AG20443 (cell line): ENCODE measurements at regions not wholly inside any gene's neighbourhood (a gene's known extent, or its start where the extent isn't known, plus 50 kb on each side); places are given as distances from the start of the nearest gene placed in this dataset.

Source experiments
- DNase-seq: peaks from one replicate; pipeline ENCODE4 v3.0.0; 2012; ENCODE audit warnings: low spot score, mixed read lengths

DNA sequence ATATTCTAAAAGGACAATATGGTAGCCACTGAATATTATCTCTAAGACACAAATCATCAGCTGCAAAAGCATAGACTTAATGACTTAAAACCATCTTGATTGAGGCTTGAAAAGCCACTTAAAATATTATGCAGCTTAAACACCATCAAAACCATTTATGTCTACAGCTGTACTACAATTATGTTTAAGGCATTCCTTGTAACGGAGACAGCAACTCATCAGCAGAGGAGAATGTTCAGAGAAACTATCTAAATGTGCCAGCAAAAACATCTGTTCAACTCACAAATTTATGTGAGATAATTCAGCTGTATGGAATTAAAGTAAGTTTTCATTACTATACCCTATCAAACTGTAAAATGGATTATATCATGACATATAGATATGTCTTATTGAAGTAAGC lies 147.9 kb upstream of the CTSO start:
- DNase-seq = no peak

DNA sequence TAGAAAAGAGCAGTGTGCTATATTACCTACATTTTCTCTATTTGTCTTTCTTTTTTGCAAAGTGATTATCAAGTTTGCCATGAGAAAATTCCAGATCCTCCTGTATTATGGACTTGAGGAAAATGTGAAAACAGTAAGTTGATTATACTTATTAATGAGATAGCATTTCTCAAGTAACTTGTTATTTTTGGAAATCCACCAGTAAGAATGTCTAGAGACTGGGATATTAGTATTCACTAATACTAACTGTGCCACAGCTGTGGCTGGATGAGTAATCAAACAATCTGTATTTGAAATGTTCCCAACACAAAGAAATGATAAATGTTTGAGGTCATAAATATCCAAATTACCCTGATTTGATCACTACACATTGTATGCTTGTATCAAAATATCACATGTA lies 147.0 kb upstream of the CTSO start:
- DNase-seq = no peak

GRCh38 chr4:156098805-156099204 lies 145.1 kb upstream of the CTSO start:
- no peak for DNase-seq

DNA sequence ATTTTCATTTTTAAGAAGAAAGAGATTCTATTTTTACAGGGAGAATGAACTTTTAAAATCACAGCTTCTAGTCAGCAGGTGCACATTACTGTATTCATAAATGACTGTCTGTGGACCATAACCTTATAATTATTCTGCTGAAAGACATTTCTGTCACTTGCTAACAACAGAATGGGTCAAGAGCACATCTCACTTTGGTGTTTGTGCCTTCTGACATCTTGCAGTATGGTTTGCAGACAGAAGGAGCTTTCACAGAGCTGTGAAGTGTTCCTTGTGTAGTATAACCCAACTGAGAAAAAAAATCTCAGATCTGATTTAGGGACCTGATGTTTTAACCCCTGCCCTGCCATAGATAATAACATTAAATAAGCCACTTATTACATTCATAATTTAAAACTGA lies 131.4 kb upstream of the CTSO start:
- no peak for DNase-seq

- no peak for DNase-seq
These were observed 130.7 kb upstream of the CTSO start for GRCh38 chr4:156084373-156084772.

DNA sequence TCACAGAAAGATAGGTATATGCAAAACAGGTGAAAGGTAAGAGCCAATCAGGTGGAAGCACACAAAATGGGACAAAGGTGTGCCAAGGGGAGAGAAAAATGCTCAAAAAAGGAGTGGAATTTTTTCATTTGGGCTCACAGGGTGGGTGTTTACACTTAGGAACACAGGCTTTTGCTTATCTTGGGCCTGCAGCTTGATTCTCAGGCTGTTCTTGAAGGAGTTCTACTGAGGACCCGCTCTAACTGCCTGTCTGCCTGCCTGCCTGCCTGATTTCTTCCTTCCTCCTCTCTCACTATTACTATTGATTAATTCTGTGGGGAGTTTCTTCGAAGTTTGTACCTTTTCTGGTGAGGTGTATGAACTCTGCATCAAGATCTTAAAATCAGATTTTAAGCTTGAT lies 120.3 kb upstream of the CTSO start:
- DNase-seq = no peak

- no peak for DNase-seq
These were observed 107.0 kb upstream of the CTSO start for GRCh38 chr4:156060661-156061060.

- no peak for DNase-seq
These were observed 99.5 kb upstream of the CTSO start for GRCh38 chr4:156053174-156053573.

DNA sequence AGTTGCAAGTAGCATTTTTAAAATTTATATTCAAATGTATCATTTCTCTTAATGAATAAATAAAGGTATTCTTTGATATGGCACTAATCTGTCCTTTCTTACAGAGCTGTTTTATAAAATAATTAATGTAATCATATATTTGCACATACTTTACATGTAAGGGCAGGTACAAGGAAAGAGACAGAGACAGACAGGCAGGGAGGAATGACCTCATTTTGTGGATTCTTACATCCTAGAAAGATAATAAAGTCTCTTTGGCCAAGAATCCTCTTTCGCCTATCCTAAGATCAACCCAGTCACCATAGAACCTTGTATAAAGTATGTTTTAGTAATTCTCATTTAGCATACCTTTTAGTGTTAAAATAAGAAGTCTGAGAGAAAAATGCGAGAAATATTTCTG lies 98.5 kb upstream of the CTSO start:
- DNase-seq = no peak

DNA sequence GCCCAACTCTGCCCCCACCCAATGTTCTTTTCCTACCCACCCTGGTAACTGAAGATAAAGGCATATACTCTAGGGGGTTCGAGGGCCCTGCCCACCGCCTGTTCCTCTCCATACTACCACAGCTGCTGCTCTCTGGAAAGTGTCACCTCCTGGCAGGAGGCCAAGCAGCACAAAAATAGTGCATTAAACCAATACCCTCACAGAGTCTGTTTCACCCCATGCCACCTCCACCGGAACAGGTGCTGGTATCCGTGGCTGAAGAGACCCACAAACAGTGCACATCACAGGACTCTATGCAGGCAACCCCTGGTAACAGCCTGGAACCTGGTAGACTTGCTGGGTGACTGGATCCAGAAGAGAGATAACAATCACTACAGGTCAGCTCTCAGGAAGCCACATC lies 85.1 kb upstream of the CTSO start:
- DNase-seq = no peak

DNA sequence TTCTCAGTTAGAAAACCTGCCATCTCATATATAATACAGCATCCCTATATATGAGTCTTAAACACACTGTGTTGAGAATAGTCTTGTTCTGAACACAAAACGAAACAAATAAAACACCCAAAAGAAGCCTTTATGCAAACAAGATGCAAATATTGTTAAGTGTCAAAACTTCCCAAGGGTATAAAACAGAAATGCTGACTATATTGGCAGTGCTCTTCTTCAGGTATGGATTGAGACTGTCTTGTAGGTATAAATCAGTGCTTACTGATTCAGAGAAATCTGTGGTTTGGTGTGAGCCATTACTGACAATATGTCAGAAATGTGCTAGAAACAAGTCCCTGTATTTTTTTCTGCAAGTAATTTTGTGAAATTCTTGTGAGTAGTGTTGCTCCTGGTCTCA lies 82.8 kb upstream of the CTSO start:
- no peak for DNase-seq

DNA sequence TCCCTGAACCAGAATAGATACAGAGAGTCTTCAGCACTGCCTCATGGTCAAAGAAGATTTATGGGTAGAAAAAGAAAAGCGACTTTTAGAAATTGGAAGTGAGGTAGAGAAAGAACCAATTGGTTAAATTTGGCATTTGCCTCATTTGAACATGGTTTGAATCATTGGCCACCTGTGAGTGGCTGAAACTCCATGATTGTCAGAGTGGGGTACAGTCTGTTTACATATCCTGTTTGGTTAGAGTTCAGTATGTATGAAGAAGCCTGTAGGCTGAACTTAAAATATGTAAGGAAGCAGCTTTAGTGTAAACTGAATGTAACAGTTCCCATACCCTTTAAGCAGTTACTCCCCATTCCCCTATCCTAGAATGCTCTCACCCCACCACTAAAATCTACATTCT lies 76.0 kb upstream of the CTSO start:
- DNase-seq = no peak

- DNase-seq = no peak
These were observed 67.6 kb upstream of the CTSO start for GRCh38 chr4:156021298-156021697.

- DNase-seq = no peak
These were observed 65.6 kb upstream of the CTSO start for GRCh38 chr4:156019246-156019645.

DNA sequence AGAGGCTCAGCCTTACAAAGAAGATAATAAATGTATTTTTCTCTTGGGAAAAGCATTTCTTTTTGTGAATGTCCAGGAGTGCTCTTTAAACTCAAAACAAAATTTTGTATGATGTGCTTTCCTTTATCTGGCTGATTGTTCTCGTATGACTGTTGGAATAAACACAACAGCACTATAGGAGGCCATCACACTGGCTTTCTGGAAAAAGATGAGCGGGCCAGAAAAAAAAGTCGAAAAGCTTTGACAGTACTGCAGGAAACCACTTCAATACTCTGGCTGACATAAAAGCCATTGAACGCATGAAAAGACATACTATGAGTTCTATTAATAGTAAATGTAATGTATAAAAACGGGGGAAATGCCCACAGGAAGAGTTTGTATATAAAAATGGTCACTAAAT lies 64.7 kb upstream of the CTSO start:
- DNase-seq = no peak

DNA sequence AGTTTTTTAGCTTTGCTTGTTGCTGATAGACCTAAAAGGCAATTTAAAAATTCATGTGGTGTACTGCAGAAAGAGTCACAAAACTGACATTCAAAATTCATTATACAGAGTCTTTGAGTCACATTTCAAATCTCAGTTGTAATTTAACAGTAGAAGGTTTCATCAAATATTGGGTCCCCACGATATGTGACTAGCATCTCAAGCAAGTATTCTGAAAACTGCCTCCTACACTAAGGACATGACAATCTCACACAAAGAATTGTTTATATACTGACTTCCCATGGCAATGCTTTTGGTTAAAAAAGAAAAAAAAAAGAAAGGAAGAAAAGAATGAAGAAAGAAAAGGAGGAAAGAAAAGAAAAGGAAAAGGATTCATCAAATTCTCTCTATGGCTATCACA lies 62.1 kb upstream of the CTSO start:
- DNase-seq = no peak

DNA sequence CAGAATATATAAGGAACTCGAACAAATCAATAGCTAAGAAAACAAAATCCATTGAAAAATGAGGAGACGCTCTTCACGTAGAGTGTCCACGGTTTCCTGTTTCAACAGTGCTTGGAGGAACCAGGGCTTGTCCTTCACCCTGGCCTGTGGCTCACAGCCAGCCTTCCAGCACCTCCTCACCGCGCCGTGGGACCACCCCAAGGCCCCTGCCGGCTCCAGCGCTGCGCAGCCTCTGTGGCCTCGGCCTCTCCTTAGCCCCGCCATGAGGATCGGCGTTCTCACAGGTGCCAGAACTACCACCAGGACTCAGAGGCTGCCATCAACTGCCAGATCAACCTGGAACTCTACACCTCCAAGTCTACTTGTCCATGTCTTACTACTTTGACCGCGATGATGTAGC lies 52.5 kb upstream of the CTSO start:
- DNase-seq = no peak
